ENCODE measurements at regions not wholly inside any gene's neighbourhood (a gene's known extent, or its start where the extent isn't known, plus 50 kb on each side); places are given as distances from the start of the nearest gene placed in this dataset.

GRCh38 chr21:20308586-20309315 lies 689.5 kb upstream of the NCAM2 start:
- no peak for DNase-seq

- no peak for DNase-seq
Measured at GRCh38 chr21:20311234-20311787, 686.9 kb upstream of the NCAM2 start.

- DNase-seq = no peak
Measured at GRCh38 chr21:20313013-20313412, 685.2 kb upstream of the NCAM2 start.

GRCh38 chr21:20315042-20315441 lies 683.2 kb upstream of the NCAM2 start:
- no peak for DNase-seq

- DNase-seq = no peak
Measured at GRCh38 chr21:20329636-20330035, 668.6 kb upstream of the NCAM2 start.

GRCh38 chr21:20330652-20331051 lies 667.6 kb upstream of the NCAM2 start:
- DNase-seq = no peak

GRCh38 chr21:20334585-20334984 lies 663.6 kb upstream of the NCAM2 start:
- DNase-seq = no peak

- no peak for DNase-seq
Measured at GRCh38 chr21:20341431-20341830, 656.8 kb upstream of the NCAM2 start.

- no peak for DNase-seq
Measured at GRCh38 chr21:20343186-20343585, 655.0 kb upstream of the NCAM2 start.

- DNase-seq = no peak
Measured at GRCh38 chr21:20351138-20351537, 647.1 kb upstream of the NCAM2 start.

GRCh38 chr21:20353351-20353750 lies 644.9 kb upstream of the NCAM2 start:
- DNase-seq = no peak

GRCh38 chr21:20373031-20373430 lies 625.2 kb upstream of the NCAM2 start:
- DNase-seq = no peak

- no peak for DNase-seq
Measured at GRCh38 chr21:20377250-20377649, 621.0 kb upstream of the NCAM2 start.

- no peak for DNase-seq
Measured at GRCh38 chr21:20388400-20388799, 609.8 kb upstream of the NCAM2 start.

GRCh38 chr21:20396798-20397197 lies 601.4 kb upstream of the NCAM2 start:
- no peak for DNase-seq

GRCh38 chr21:20404915-20405314 lies 593.3 kb upstream of the NCAM2 start:
- DNase-seq = no peak

- no peak for DNase-seq
Measured at GRCh38 chr21:20418353-20418752, 579.9 kb upstream of the NCAM2 start.

- no peak for DNase-seq
Measured at GRCh38 chr21:20419772-20420171, 578.4 kb upstream of the NCAM2 start.

GRCh38 chr21:20424943-20425342 lies 573.3 kb upstream of the NCAM2 start:
- DNase-seq = no peak

- DNase-seq = no peak
Measured at GRCh38 chr21:20425856-20426255, 572.4 kb upstream of the NCAM2 start.

- DNase-seq = no peak
Measured at GRCh38 chr21:20440338-20440737, 557.9 kb upstream of the NCAM2 start.

- DNase-seq = no peak
Measured at GRCh38 chr21:20443558-20444155, 554.6 kb upstream of the NCAM2 start.

- DNase-seq = no peak
Measured at GRCh38 chr21:20445971-20446370, 552.2 kb upstream of the NCAM2 start.

- no peak for DNase-seq
Measured at GRCh38 chr21:20451046-20451445, 547.2 kb upstream of the NCAM2 start.

- no peak for DNase-seq
Measured at GRCh38 chr21:20452935-20453334, 545.3 kb upstream of the NCAM2 start.

All from 8988T (cell line).